Medulla oblongata (tissue), 1 donor: ENCODE measurements at regions not wholly inside any gene's neighbourhood (a gene's known extent, or its start where the extent isn't known, plus 50 kb on each side); places are given as distances from the start of the nearest gene placed in this dataset.

Experiments used
- DNase-seq: peaks from one replicate; pipeline ENCODE4 v3.0.0-alpha.2; 2015; ENCODE audit errors: extremely low spot score

DNA sequence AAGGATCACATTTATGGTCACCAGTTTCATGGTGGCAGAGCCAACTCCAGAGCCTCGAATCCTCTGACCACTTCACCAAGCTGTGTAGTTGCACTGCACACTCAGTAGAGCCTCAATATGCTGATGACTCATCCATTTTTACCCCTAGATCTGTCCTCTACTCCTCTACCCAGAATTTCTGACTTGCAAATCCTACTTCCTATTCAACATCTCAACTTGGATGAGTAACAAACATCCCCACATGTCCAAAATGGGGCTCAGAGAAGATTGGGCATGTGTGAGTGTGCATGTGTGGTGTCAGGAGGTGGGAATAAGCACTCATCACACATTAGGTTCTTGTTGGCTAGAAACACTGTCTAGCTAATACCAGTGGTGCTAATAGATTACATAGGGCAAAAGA lies 57.8 kb upstream of the IGFBP2 start:
- no peak for DNase-seq

DNA sequence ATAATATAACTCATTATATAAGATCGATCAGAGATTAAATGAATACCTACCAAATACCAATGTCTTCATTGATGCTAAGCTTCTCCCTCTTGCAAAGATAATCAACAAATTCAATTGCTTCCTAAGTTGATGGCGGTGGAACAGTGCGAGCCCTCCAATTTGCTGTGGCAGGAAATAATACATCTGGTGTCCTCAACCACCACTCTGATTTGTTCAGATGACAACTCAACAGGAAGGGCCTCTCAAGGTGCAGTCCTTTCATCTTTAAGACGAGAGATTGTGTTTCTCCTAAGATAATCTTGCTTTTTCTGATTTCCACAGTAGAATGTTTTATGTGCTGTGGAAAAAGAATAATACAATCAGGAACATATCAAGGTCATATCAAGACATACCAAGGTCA lies 56.6 kb upstream of the IGFBP2 start:
- DNase-seq = no peak

GRCh38 chr2:216578325-216578724 lies 54.9 kb upstream of the IGFBP2 start:
- DNase-seq = no peak

DNA sequence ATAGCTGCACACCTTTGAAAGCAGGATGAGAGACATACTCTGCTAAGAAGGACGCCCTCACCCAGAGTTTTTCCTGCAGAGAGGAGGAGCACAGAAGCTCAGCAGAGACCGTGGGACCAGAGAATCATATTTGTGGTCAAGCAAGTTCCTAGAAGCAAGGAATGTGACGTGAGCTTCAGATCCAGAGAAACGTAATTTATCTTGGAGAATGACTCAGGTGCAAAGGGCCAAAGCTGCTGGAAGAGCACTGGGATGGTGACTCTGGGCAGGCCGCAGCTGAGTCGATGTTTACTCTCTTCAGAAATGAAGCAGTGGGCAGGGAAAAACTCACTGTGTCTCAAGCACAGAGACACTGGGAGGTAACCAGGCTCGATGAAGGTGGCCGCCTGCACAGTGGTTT lies 50.1 kb upstream of the IGFBP2 start:
- DNase-seq = no peak
